ENCODE measurements at regions not wholly inside any gene's neighbourhood (a gene's known extent, or its start where the extent isn't known, plus 50 kb on each side); places are given as distances from the start of the nearest gene placed in this dataset.

GRCh38 chr3:170719300-170719699 lies 133.4 kb upstream of the SLC7A14 start:
- Histone ChIP-seq H3K27ac (ENCODE audit: control insufficient read depth, insufficient read depth, low read length) (no peak overlapping the region), H4K20me1 (ENCODE audit: control insufficient read depth, extremely low read depth, insufficient read depth, low read length) (no peaks in the 10 kb centered on the region), H3K36me3 (ENCODE audit: control insufficient read depth in 2 of 2, extremely low read depth in 1 of 2, insufficient read depth in 2 of 2, low read length in 2 of 2) (no peaks in the 10 kb centered on the region), H3K9ac (ENCODE audit: control insufficient read depth, extremely low read depth, insufficient read depth, low read length) (no peak overlapping the region), H3K27me3 (ENCODE audit: control insufficient read depth, extremely low read depth, insufficient read depth, low read length) (no peaks in the 10 kb centered on the region), H3K79me2 (ENCODE audit: control insufficient read depth, insufficient read depth, low read length) (no peaks in the 10 kb centered on the region), H3K9me3 (ENCODE audit: control insufficient read depth, low read depth, low read length) (no peaks in the 10 kb centered on the region), H3K9me1 (ENCODE audit: control insufficient read depth, extremely low read depth, insufficient read depth, low read length) (no peaks in the 10 kb centered on the region), H3K4me3 (ENCODE audit: control insufficient read depth in 2 of 3, extremely low read depth in 1 of 3, insufficient read depth in 2 of 3, low read depth in 1 of 3, low read length in 3 of 3) (no peak overlapping the region), H3K4me2 (ENCODE audit: control insufficient read depth, extremely low read depth, insufficient read depth, low read depth, low read length) (no peak overlapping the region), H3K4me1 (ENCODE audit: control insufficient read depth, extremely low read depth, insufficient read depth, low read length) (peaks cover 16% of the 10 kb centered on the region), H2AFZ (ENCODE audit: control insufficient read depth, low read length) (no peak overlapping the region)
- DNase-seq (ENCODE audit: low read depth, low spot score): no peak
- TF ChIP-seq CTCF (optimal IDR thresholded peaks at IDR 0.05 in 1 of 3, IDR thresholded peaks at IDR 0.05 in 1 of 3, conservative IDR thresholded peaks at IDR 0.05 in 1 of 3; ENCODE audit: extremely low read depth in 1 of 3, insufficient read depth in 2 of 3, low read length in 3 of 3) (no peak), EZH2 (IDR thresholded peaks at IDR 0.05; ENCODE audit: low read length) (no peak)
- dilution Hi-C loops (cut with MboI; ENCODE audit: extremely low pct_ligation_motif_present, low sequenced_read_pairs): no loop called here
- FAIRE-seq: no peak

GRCh38 chr3:170718848-170719247 lies 133.0 kb upstream of the SLC7A14 start:
- H3K4me1 ChIP-seq (ENCODE audit: control insufficient read depth, extremely low read depth, insufficient read depth, low read length): peaks cover 20% of the 10 kb centered on the region
- no peaks in the 10 kb centered on the region for H3K27me3 ChIP-seq (ENCODE audit: control insufficient read depth, extremely low read depth, insufficient read depth, low read length)
- H3K9me3 ChIP-seq (ENCODE audit: control insufficient read depth, low read depth, low read length): no peaks in the 10 kb centered on the region
- H4K20me1 ChIP-seq (ENCODE audit: control insufficient read depth, extremely low read depth, insufficient read depth, low read length): no peaks in the 10 kb centered on the region
- no peak overlapping the region for H3K4me3 ChIP-seq (ENCODE audit: control insufficient read depth in 2 of 3, extremely low read depth in 1 of 3, insufficient read depth in 2 of 3, low read depth in 1 of 3, low read length in 3 of 3)
- no peaks in the 10 kb centered on the region for H3K79me2 ChIP-seq (ENCODE audit: control insufficient read depth, insufficient read depth, low read length)
- H3K36me3 ChIP-seq (ENCODE audit: control insufficient read depth in 2 of 2, extremely low read depth in 1 of 2, insufficient read depth in 2 of 2, low read length in 2 of 2): no peaks in the 10 kb centered on the region
- H2AFZ ChIP-seq (ENCODE audit: control insufficient read depth, low read length): no peak overlapping the region
- FAIRE-seq (no peak), DNase-seq (ENCODE audit: low read depth, low spot score) (no peak)
- no peak for TF ChIP-seq CTCF (optimal IDR thresholded peaks at IDR 0.05 in 1 of 3, IDR thresholded peaks at IDR 0.05 in 1 of 3, conservative IDR thresholded peaks at IDR 0.05 in 1 of 3; ENCODE audit: extremely low read depth in 1 of 3, insufficient read depth in 2 of 3, low read length in 3 of 3)
- dilution Hi-C loops (cut with MboI; ENCODE audit: extremely low pct_ligation_motif_present, low sequenced_read_pairs): no loop called here
- no peak overlapping the region for H3K27ac ChIP-seq (ENCODE audit: control insufficient read depth, insufficient read depth, low read length)
- no peak overlapping the region for H3K4me2 ChIP-seq (ENCODE audit: control insufficient read depth, extremely low read depth, insufficient read depth, low read depth, low read length)
- no peak overlapping the region for H3K9ac ChIP-seq (ENCODE audit: control insufficient read depth, extremely low read depth, insufficient read depth, low read length)
- H3K9me1 ChIP-seq (ENCODE audit: control insufficient read depth, extremely low read depth, insufficient read depth, low read length): no peaks in the 10 kb centered on the region
